ENCODE measurements at regions not wholly inside any gene's neighbourhood (a gene's known extent, or its start where the extent isn't known, plus 50 kb on each side); places are given as distances from the start of the nearest gene placed in this dataset.

DNA sequence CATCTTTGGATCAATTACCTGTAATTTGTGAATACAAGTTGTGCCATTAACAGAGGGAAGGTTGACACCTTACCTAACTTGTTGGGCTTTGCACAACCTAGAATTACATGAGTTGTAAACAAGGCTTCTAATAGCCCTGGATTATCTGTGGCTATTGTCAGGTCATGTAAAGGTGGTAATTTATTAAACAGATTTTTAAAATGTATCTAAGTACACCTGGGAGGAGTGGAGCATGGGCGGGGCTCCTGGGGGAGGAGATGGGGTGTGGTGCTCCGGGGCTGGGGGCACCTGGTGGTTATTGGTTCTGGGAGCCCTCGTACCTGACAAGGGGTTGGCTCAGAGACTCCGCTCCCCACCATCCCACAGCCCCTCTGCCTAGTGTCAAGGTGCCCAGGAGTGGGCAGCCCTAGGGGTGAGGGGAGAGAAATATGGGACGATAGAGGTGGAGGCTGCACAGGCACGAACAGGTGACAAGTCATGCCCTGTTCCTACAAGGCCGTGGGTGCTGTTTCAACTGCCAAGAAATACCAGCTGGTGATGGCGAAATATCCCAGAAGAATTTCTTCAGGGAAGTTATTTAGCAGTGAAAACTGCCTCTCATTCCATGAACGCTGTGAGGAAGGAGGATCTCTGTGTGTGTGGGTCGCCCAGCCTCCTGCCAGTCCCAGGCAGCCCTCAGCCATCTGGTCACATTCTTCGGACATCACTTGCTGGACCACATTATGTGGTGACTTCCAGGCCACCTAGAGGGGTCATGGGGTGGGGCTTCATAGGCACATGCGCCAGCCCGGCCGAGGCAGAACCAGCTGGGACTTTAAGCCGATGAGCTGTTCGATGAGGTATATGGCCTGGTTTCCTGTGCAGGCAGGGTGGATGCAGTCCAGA lies 55.5 kb upstream of the IRX3 start:
- no peak for DNase-seq

DNA sequence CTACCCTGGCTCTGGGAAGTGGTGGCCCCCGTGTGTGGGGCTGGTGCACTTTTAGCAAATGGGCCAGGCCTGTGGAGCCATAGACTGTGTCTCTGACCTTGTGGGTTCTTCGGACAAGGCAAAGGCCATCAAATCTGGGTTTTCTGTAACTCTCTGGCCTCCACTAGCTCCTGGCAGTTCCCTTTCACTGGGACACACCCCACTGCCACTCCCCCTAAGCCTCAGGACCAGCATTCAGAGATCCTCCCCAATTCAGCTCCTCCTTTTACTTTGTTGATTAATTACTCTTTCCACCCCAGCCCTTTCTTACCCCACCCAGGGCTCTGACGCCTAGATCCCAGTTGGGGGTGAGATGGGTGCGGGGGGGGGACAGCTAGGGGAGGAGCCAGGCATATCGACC lies 53.9 kb upstream of the IRX3 start:
- DNase-seq: no peak

DNA sequence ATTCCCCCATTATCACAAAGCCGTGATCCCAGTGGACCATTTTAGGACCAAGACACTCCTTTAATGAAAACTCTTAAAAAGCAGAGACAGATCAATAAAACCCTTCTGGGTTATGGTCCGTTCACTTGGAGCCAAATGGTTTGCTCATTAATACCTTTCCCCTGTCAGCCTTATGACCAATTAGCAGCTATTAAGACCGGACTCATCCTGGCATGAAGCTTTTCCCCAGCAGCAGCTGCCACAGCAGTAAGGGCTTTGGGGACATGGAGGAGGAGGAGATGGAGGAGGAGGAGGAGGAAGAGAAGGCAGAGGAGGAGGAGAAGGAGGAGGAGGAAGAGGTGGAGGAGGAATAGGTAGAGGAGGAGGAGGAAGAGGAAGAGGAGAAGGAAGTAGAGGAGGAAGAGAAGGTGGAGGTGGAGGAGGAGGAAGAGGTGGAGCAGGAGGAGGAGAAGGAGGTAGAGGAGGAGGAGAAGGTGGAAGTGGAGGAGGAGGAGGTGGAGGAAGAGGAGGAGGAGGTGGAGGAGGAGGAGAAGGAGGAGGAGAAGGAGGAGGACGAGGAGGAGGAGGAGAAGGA lies 50.1 kb upstream of the IRX3 start:
- no peak for DNase-seq

Data from hypothalamus (tissue), 51 donors.